ENCODE measurements at regions not wholly inside any gene's neighbourhood (a gene's known extent, or its start where the extent isn't known, plus 50 kb on each side); places are given as distances from the start of the nearest gene placed in this dataset.

GRCh38 chr10:131722525-131723264, 178.1 kb upstream of the PPP2R2D start:
- TF ChIP-seq CTCF (IDR thresholded peaks at IDR 0.05) (no peak), POLR2A (IDR thresholded peaks at IDR 0.05) (no peak)

All from testis (tissue), 2 donors.